H1 (cell line): ENCODE measurements at regions not wholly inside any gene's neighbourhood (a gene's known extent, or its start where the extent isn't known, plus 50 kb on each side); places are given as distances from the start of the nearest gene placed in this dataset.
A peak's percentile ranks its signal among the peaks of the same experiment; 100 is the strongest.

Source experiments
- CTCF ChIA-PET: fragments of 300-600 bp; sonication (Branson Sonifier 250); formaldehyde crosslinking; loops from one replicate; lab custom pipeline; 2021; ENCODE audit not compliant: partially characterized antibody; lab: Charles Lee
- POLR2A ChIA-PET: fragments of 300-600 bp; sonication (Branson Sonifier 250); formaldehyde crosslinking; loops from one replicate; lab custom pipeline; 2021; ENCODE audit warnings: inconsistent platforms; ENCODE audit not compliant: partially characterized antibody; lab: Charles Lee
- DNase-seq, 2 experiments: peaks; one replicate each; pipeline versions ENCODE4 v3.0.0 to v3.0.0-alpha.2; 2010 to 2022; ENCODE audit warnings: low spot score in 2 of 2, low read depth in 1 of 2, mixed read lengths in 1 of 2
- FAIRE-seq: peaks from 2 replicates; lab custom pipeline; 2011; peaks lifted over from hg19 to GRCh38; lab: Jason Lieb, UNC
- H2AFZ ChIP-seq: 2 replicates; pipeline ENCODE4 v1.8.1; 2012; ENCODE audit warnings: low read length, inconsistent platforms
- H2AK5ac ChIP-seq: 2 replicates; pipeline ENCODE4 v1.6.1; 2013; ENCODE audit warnings: low read depth, low read length
- H2BK120ac ChIP-seq: replicated peaks from 2 replicates; pipeline ENCODE3; 2013; ENCODE audit warnings: low read depth, low read length, inconsistent platforms
- H2BK12ac ChIP-seq: 2 replicates; pipeline ENCODE4 v1.6.1; 2013; ENCODE audit warnings: low read depth, low read length
- H2BK15ac ChIP-seq: 2 replicates; pipeline ENCODE4 v1.6.1; 2013; ENCODE audit warnings: low read length
- H2BK20ac ChIP-seq: 2 replicates; pipeline ENCODE4 v1.6.1; 2013; ENCODE audit warnings: low read length
- H2BK5ac ChIP-seq: 2 replicates; pipeline ENCODE4 v1.6.1; 2013; ENCODE audit warnings: low read depth, low read length
- H3K14ac ChIP-seq: 2 replicates; pipeline ENCODE4 v1.6.1; 2013; ENCODE audit warnings: inconsistent platforms; ENCODE audit not compliant: insufficient read length
- H3K18ac ChIP-seq: 2 replicates; pipeline ENCODE4 v1.6.1; 2013; ENCODE audit warnings: low read length; ENCODE audit errors: extremely low read depth
- H3K23ac ChIP-seq: 2 replicates; pipeline ENCODE4 v1.6.1; 2013; ENCODE audit warnings: inconsistent platforms; ENCODE audit not compliant: insufficient read length
- H3K23me2 ChIP-seq: 2 replicates; pipeline ENCODE4 v1.6.1; 2013; ENCODE audit warnings: low read depth, low read length
- H3K27ac ChIP-seq: 2 replicates; pipeline ENCODE4 v1.6.1; 2011; ENCODE audit warnings: low read depth, low read length, inconsistent platforms
- H3K27me3 ChIP-seq, 4 experiments: replicated peaks in 1 of 4; 1 replicate in 1 of 4; 2 replicates in 3 of 4; pipeline versions ENCODE4 v1.6.1 to v1.8.1; 2011 to 2013; ENCODE audit warnings: low read length in 3 of 4, mild to moderate bottlenecking in 3 of 4, inconsistent platforms in 2 of 4, mixed read lengths in 2 of 4, moderate library complexity in 1 of 4; ENCODE audit not compliant: control insufficient read depth in 3 of 4, insufficient read depth in 3 of 4; ENCODE audit errors: extremely low read depth in 1 of 4
- H3K36me3 ChIP-seq, 4 experiments: 2 replicates each; pipeline versions ENCODE4 v1.6.1 to v1.8.1; 2011 to 2013; ENCODE audit warnings: mild to moderate bottlenecking in 4 of 4, low read length in 3 of 4, moderate library complexity in 2 of 4, control low read depth in 1 of 4, inconsistent platforms in 1 of 4; ENCODE audit not compliant: insufficient read depth in 4 of 4, control insufficient read depth in 2 of 4
- H3K4ac ChIP-seq: replicated peaks from 2 replicates; pipeline ENCODE3; 2013; ENCODE audit warnings: low read length, low read depth, mixed read lengths, inconsistent platforms; ENCODE audit not compliant: insufficient read length
- H3K4me1 ChIP-seq, 4 experiments: replicated peaks in 1 of 4; 1 replicate in 1 of 4; 2 replicates in 3 of 4; pipeline versions ENCODE4 v1.6.1 to v1.8.1; 2011 to 2013; ENCODE audit warnings: low read length in 3 of 4, inconsistent platforms in 2 of 4, mixed read lengths in 1 of 4; ENCODE audit not compliant: insufficient read depth in 4 of 4, control insufficient read depth in 3 of 4
- H3K4me2 ChIP-seq, 2 experiments: 2 replicates each; pipeline versions ENCODE4 v1.6.1 to v1.8.1; 2011 to 2013; ENCODE audit warnings: low read depth in 2 of 2, low read length in 2 of 2, control low read depth in 1 of 2, inconsistent platforms in 1 of 2, mild to moderate bottlenecking in 1 of 2; ENCODE audit not compliant: insufficient read depth in 1 of 2
- H3K4me3 ChIP-seq, 4 experiments: fragments of 200-600, 300-600 bp in 1 of 4; sonication (generic), shearing (Covaris generic), sonication (Bioruptor Twin) in 1 of 4; 2 replicates each; pipeline versions ENCODE4 v1.5.1 to v1.8.1; 2011 to 2016; ENCODE audit warnings: low read length in 4 of 4, low read depth in 3 of 4, control low read depth in 2 of 4, inconsistent platforms in 2 of 4, mild to moderate bottlenecking in 2 of 4, mixed read lengths in 1 of 4, moderate library complexity in 1 of 4; ENCODE audit not compliant: insufficient read depth in 2 of 4; ENCODE audit errors: extremely low read depth in 1 of 4
- H3K56ac ChIP-seq: replicated peaks from 2 replicates; pipeline ENCODE3; 2013; ENCODE audit warnings: low read depth, mild to moderate bottlenecking, mixed read lengths, low read length, inconsistent platforms; ENCODE audit not compliant: insufficient read length
- H3K79me1 ChIP-seq: 2 replicates; pipeline ENCODE4 v1.6.1; 2013; ENCODE audit warnings: low read depth, low read length, control low read depth
- H3K79me2 ChIP-seq, 2 experiments: 2 replicates each; pipeline versions ENCODE4 v1.6.1 to v1.8.1; 2012 to 2013; ENCODE audit warnings: low read length in 2 of 2, mild to moderate bottlenecking in 2 of 2, inconsistent platforms in 1 of 2; ENCODE audit not compliant: insufficient read depth in 2 of 2, control insufficient read depth in 1 of 2
- H3K9ac ChIP-seq, 4 experiments: replicated peaks in 1 of 4; 1 replicate in 1 of 4; 2 replicates in 3 of 4; pipeline versions ENCODE4 v1.6.1 to v1.8.1; 2011 to 2013; ENCODE audit warnings: low read depth in 3 of 4, low read length in 3 of 4, control low read depth in 2 of 4, mild to moderate bottlenecking in 2 of 4, moderate library complexity in 2 of 4, inconsistent platforms in 1 of 4; ENCODE audit errors: extremely low read depth in 1 of 4
- H3K9me3 ChIP-seq, 2 experiments: 2 replicates each; pipeline versions ENCODE4 v1.6.1 to v1.8.1; 2012 to 2013; ENCODE audit warnings: mild to moderate bottlenecking in 2 of 2, moderate library complexity in 2 of 2, control low read depth in 1 of 2, inconsistent platforms in 1 of 2, low read depth in 1 of 2, low read length in 1 of 2, mixed read lengths in 1 of 2; ENCODE audit not compliant: insufficient read depth in 2 of 2
- H4K20me1 ChIP-seq, 2 experiments: replicated peaks in 1 of 2; 2 replicates each; pipeline versions ENCODE3 to v1.8.1; 2011 to 2013; ENCODE audit warnings: inconsistent platforms in 2 of 2, low read length in 2 of 2, mild to moderate bottlenecking in 1 of 2; ENCODE audit not compliant: insufficient read depth in 2 of 2, control insufficient read depth in 1 of 2
- H4K5ac ChIP-seq: 2 replicates; pipeline ENCODE4 v1.6.1; 2013; ENCODE audit warnings: low read length, low read depth, mixed read lengths, inconsistent platforms; ENCODE audit not compliant: insufficient read length
- H4K8ac ChIP-seq: 2 replicates; pipeline ENCODE4 v1.8.0; 2013; ENCODE audit warnings: mild to moderate bottlenecking, moderate library complexity, low read length, inconsistent platforms; ENCODE audit not compliant: insufficient read depth; ENCODE audit errors: extremely low read depth
- H4K91ac ChIP-seq: replicated peaks from 2 replicates; pipeline ENCODE3; 2013; ENCODE audit warnings: low read length, mixed read lengths, inconsistent platforms; ENCODE audit not compliant: insufficient read length
- CTCF ChIP-seq, 3 experiments: IDR thresholded peaks; 1 replicate in 2 of 3; 2 replicates in 1 of 3; pipeline versions ENCODE4 v1.5.1 to v1.6.1; 2011; ENCODE audit warnings: low read length in 3 of 3, mild to moderate bottlenecking in 3 of 3, inconsistent platforms in 2 of 3, low read depth in 1 of 3, moderate library complexity in 1 of 3; ENCODE audit not compliant: insufficient read depth in 1 of 3; ENCODE audit errors: control extremely low read depth in 1 of 3
- EP300 ChIP-seq, 2 experiments: IDR thresholded peaks; 1 replicate in 1 of 2; 2 replicates in 1 of 2; pipeline ENCODE4 v1.6.1; 2011 to 2012; ENCODE audit warnings: low read depth in 2 of 2, low read length in 2 of 2, mild to moderate bottlenecking in 2 of 2, borderline replicate concordance in 1 of 2, inconsistent platforms in 1 of 2, moderate library complexity in 1 of 2
- MAFK ChIP-seq: IDR thresholded peaks from 2 replicates; pipeline ENCODE4 v1.6.1; 2012; ENCODE audit warnings: low read depth, mild to moderate bottlenecking, improper control_type of control experiment, low read length
- RAD21 ChIP-seq, 2 experiments: IDR thresholded peaks in 1 of 2; conservative IDR thresholded peaks in 1 of 2; 2 replicates each; pipeline ENCODE4 v1.6.1; 2011; ENCODE audit warnings: low read depth in 2 of 2, low read length in 2 of 2, improper control_type of control experiment in 1 of 2, inconsistent platforms in 1 of 2, mild to moderate bottlenecking in 1 of 2, moderate library complexity in 1 of 2
- RXRA ChIP-seq: IDR thresholded peaks from 2 replicates; pipeline ENCODE4 v1.6.1; 2011; ENCODE audit warnings: low read depth, mild to moderate bottlenecking, low read length, moderate library complexity; ENCODE audit not compliant: insufficient read depth
- SRF ChIP-seq: IDR thresholded peaks from 2 replicates; pipeline ENCODE4 v1.6.1; 2011; ENCODE audit warnings: mild to moderate bottlenecking, low read depth, low read length, moderate library complexity
- SUZ12 ChIP-seq: fragments of 200-600 bp; sonication (generic); IDR thresholded peaks from 2 replicates; pipeline ENCODE4 v1.6.1; 2012; ENCODE audit warnings: mild to moderate bottlenecking, inconsistent platforms, low read length, moderate library complexity, mixed read lengths
- TBP ChIP-seq: IDR thresholded peaks from 2 replicates; pipeline ENCODE4 v1.6.1; 2011; ENCODE audit warnings: low read depth, low read length, improper control_type of control experiment
- TCF12 ChIP-seq: IDR thresholded peaks from 2 replicates; pipeline ENCODE4 v1.6.1; 2011; ENCODE audit warnings: low read depth, mild to moderate bottlenecking, low read length
- WGBS, 2 experiments: shearing (Covaris generic) in 1 of 2; methylation state at CpG; one replicate each; pipeline versions ENCODE4 v1.1.6 to v1.1.7; 2013 to 2015; ENCODE audit warnings: low lambda C conversion rate in 2 of 2, mixed read lengths in 2 of 2, inconsistent platforms in 1 of 2, low coverage in 1 of 2, missing lambda C conversion rate in 1 of 2; ENCODE audit not compliant: insufficient replicate concordance in 2 of 2, insufficient coverage in 1 of 2, insufficient read length in 1 of 2; ENCODE audit errors: extremely low coverage in 1 of 2, missing lambda C conversion rate in 1 of 2; 5-methylcytosine and 5-hydroxymethylcytosine counted together

GRCh38 chr2:121131375-121131774, 153.6 kb downstream of the TFCP2L1 start:
- POLR2A ChIA-PET = interaction anchor here (1.6 kb wide), 1 partner anchor 28 kb away, joined by 3 read pairs; no protein-coding TSS in a partner anchor
- no peak overlapping the region; the same call in 1 of the 2 replicates for H2BK12ac ChIP-seq
- peak in 1 of 3 experiments; percentile 2; a peak in 1 of 4 replicates for TF ChIP-seq CTCF (IDR thresholded peaks at IDR 0.05; ENCODE audit: control extremely low read depth in 1 of 3, insufficient read depth in 1 of 3, low read depth in 1 of 3, low read length in 3 of 3)
- no peak for TF ChIP-seq TBP
- TF ChIP-seq SRF = no peak
- no peak for TF ChIP-seq MAFK
- TF ChIP-seq SUZ12 = no peak
- no peak for TF ChIP-seq RXRA
- peak in 1 of 2 experiments; percentile 10; a peak in 1 of 4 replicates for TF ChIP-seq RAD21 (IDR thresholded peaks at IDR 0.05 in 1 of 2, conservative IDR thresholded peaks at IDR 0.05 in 1 of 2; ENCODE audit: low read depth in 2 of 2, low read length in 2 of 2)
- no peak for TF ChIP-seq EP300 (IDR thresholded peaks at IDR 0.05; ENCODE audit: borderline replicate concordance in 1 of 2, low read depth in 2 of 2, low read length in 2 of 2)
- TF ChIP-seq TCF12 = no peak
- no peak overlapping the region for H4K91ac ChIP-seq
- FAIRE-seq = no peak
- H3K79me1 ChIP-seq = no peaks in the 10 kb centered on the region
- H3K4me3 ChIP-seq = no peak overlapping the region
- H4K5ac ChIP-seq = no peak overlapping the region
- CTCF ChIA-PET = interaction anchor here (0.6 to 12.2 kb wide), 18 partner anchors 9 to 225 kb away, joined by 3 to 208 read pairs (median 4); no protein-coding TSS in a partner anchor
- peaks cover 3 to 26% (median 13%) of the 10 kb centered on the region in 4 experiments for H3K4me1 ChIP-seq
- no peak overlapping the region for H2BK120ac ChIP-seq
- no peak overlapping the region for H2AFZ ChIP-seq
- peaks cover 7% of the 10 kb centered on the region; the same call in 1 of the 2 replicates for H3K23me2 ChIP-seq
- no peaks in the 10 kb centered on the region for H3K79me2 ChIP-seq
- DNase-seq = no peak
- H3K14ac ChIP-seq = no peak overlapping the region
- H2BK15ac ChIP-seq = no peak overlapping the region; the same call in 1 of the 2 replicates
- H3K4ac ChIP-seq = no peak overlapping the region
- no peak overlapping the region for H2AK5ac ChIP-seq
- H2BK20ac ChIP-seq = peak overlapping the region; percentile 66; the same call in 1 of the 2 replicates
- no peaks in the 10 kb centered on the region; a peak in 1 of 4 replicates for H3K9me3 ChIP-seq
- no peak overlapping the region for H3K23ac ChIP-seq
- H3K18ac ChIP-seq = peak overlapping the region; percentile 26; the same call in 1 of the 2 replicates
- no peak overlapping the region for H3K27ac ChIP-seq
- no peak overlapping the region for H4K8ac ChIP-seq
- no peak overlapping the region for H3K9ac ChIP-seq
- 80% methylated on average over 9 of the region's 9 CpGs; no CpG with 5 or more reads in 1 of the 2 experiments for WGBS, 2 experiments
- H3K36me3 ChIP-seq = no peaks in the 10 kb centered on the region
- H2BK5ac ChIP-seq = no peak overlapping the region
- peak overlapping the region in 1 of 2 experiments; percentile 39; a peak in 2 of 4 replicates for H3K4me2 ChIP-seq
- H4K20me1 ChIP-seq = peaks cover 0 to 11% of the 10 kb centered on the region in 2 experiments
- H3K56ac ChIP-seq = no peak overlapping the region
- peaks cover 0 to 6% (median 2%) of the 10 kb centered on the region in 4 experiments; a peak in 2 of 7 replicates for H3K27me3 ChIP-seq
